Esophagus squamous epithelium (tissue), 5 donors: ENCODE measurements at regions not wholly inside any gene's neighbourhood (a gene's known extent, or its start where the extent isn't known, plus 50 kb on each side); places are given as distances from the start of the nearest gene placed in this dataset.

Source experiments
- DNase-seq: peaks from one replicate; lab custom pipeline; 2025; lab: John Stamatoyannopoulos, UW
- H3K27ac ChIP-seq, 4 donors: fragments of 200-600 bp; sonication (generic); one replicate each; pipeline ENCODE4 v1.5.1; 2016 to 2019; ENCODE audit warnings: mild to moderate bottlenecking in 1 of 4
- H3K27me3 ChIP-seq, 4 donors: fragments of 200-600 bp; sonication (generic); 1 replicate in 3 of 4; 2 replicates in 1 of 4; pipeline versions ENCODE4 v1.5.1 to v1.6.0; 2017 to 2021; ENCODE audit warnings: antibody characterized with exemption in 1 of 4
- H3K36me3 ChIP-seq, 3 donors: fragments of 200-600 bp; sonication (generic); one replicate each; pipeline ENCODE4 v1.5.1; 2016 to 2019
- H3K4me1 ChIP-seq, 3 donors: fragments of 200-600 bp; sonication (generic); one replicate each; pipeline ENCODE4 v1.5.1; 2017 to 2019
- H3K4me3 ChIP-seq, 4 donors: fragments of 200-600 bp; sonication (generic); 1 replicate in 3 of 4; 2 replicates in 1 of 4; pipeline ENCODE4 v1.5.1; 2016 to 2019; ENCODE audit warnings: mild to moderate bottlenecking in 2 of 4, moderate library complexity in 1 of 4
- H3K9me3 ChIP-seq, 3 donors: fragments of 200-600 bp; sonication (generic); one replicate each; pipeline ENCODE4 v1.5.1; 2016 to 2019
- CTCF ChIP-seq, 6 experiments: fragments of 450-650 bp in 4 of 6; fragments of 200-600 bp in 2 of 6; sonication (generic) in 2 of 6; IDR thresholded peaks; one replicate each; pipeline ENCODE4 v1.5.1; 2016 to 2019; ENCODE audit warnings: antibody characterized with exemption in 6 of 6, mild to moderate bottlenecking in 4 of 6, moderate library complexity in 4 of 6
- POLR2A ChIP-seq, 4 donors: fragments of 450-650 bp; IDR thresholded peaks; one replicate each; pipeline ENCODE4 v1.6.1; 2017; ENCODE audit warnings: antibody characterized with exemption in 4 of 4, mild to moderate bottlenecking in 4 of 4, moderate library complexity in 3 of 4
- WGBS, 2 donors: methylation state at CpG; one replicate each; pipeline ENCODE4 v1.1.5; 2018; 5-methylcytosine and 5-hydroxymethylcytosine counted together
- intact Hi-C: fragments of 100-400 bp; cut with DNase I; formaldehyde crosslinking; loops from one replicate; pipeline ENCODE4 v1.15.0; 2022
- donor health status: DM: yes; HTN: yes; CAD: no.

- no peaks in the 10 kb centered on the region for H3K9me3 ChIP-seq
- no peaks in the 10 kb centered on the region for H3K27me3 ChIP-seq
- no peak for DNase-seq
- TF ChIP-seq POLR2A (IDR thresholded peaks at IDR 0.05): no peak
- TF ChIP-seq CTCF (IDR thresholded peaks at IDR 0.05): no peak
- H3K4me3 ChIP-seq: no peak overlapping the region
- WGBS, 2 donors: 67 to 75% methylated on average over 5 of the region's 5 CpGs
- H3K4me1 ChIP-seq: no peaks in the 10 kb centered on the region
- H3K36me3 ChIP-seq: no peaks in the 10 kb centered on the region
- intact Hi-C loops: no loop called here
- H3K27ac ChIP-seq: no peak overlapping the region
Observed at GRCh38 chr5:21071986-21072385, 1084.0 kb upstream of the CDH18 start.

GRCh38 chr5:21071421-21071820, 1083.4 kb upstream of the CDH18 start:
- Histone ChIP-seq H3K36me3 (no peaks in the 10 kb centered on the region), H3K4me1 (no peaks in the 10 kb centered on the region), H3K27me3 (no peaks in the 10 kb centered on the region), H3K4me3 (no peak overlapping the region), H3K9me3 (no peaks in the 10 kb centered on the region), H3K27ac (no peak overlapping the region)
- DNase-seq: no peak
- 80 to 82% methylated on average over 4 of the region's 4 CpGs for WGBS, 2 donors
- no peak for TF ChIP-seq POLR2A (IDR thresholded peaks at IDR 0.05)
- TF ChIP-seq CTCF (IDR thresholded peaks at IDR 0.05): no peak
- intact Hi-C loops: no loop called here

- DNase-seq: no peak
- intact Hi-C loops: no loop called here
- Histone ChIP-seq H3K27ac (no peak overlapping the region), H3K4me3 (no peak overlapping the region), H3K9me3 (no peaks in the 10 kb centered on the region), H3K4me1 (no peaks in the 10 kb centered on the region), H3K36me3 (no peaks in the 10 kb centered on the region), H3K27me3 (no peaks in the 10 kb centered on the region)
- no peak for TF ChIP-seq CTCF (IDR thresholded peaks at IDR 0.05)
- TF ChIP-seq POLR2A (IDR thresholded peaks at IDR 0.05): no peak
Observed at GRCh38 chr5:21070858-21071257, 1082.9 kb upstream of the CDH18 start.

GRCh38 chr5:21067724-21068123, 1079.7 kb upstream of the CDH18 start:
- intact Hi-C loops: no loop called here
- no peak overlapping the region for H3K27ac ChIP-seq
- 9 to 13% methylated on average over 1 of the region's 1 CpG for WGBS, 2 donors
- H3K36me3 ChIP-seq: no peaks in the 10 kb centered on the region
- H3K4me3 ChIP-seq: no peak overlapping the region
- H3K9me3 ChIP-seq: peaks cover 0 to 7% (median 0%) of the 10 kb centered on the region in 3 donors
- DNase-seq: no peak
- no peaks in the 10 kb centered on the region for H3K4me1 ChIP-seq
- no peaks in the 10 kb centered on the region for H3K27me3 ChIP-seq
- no peak for TF ChIP-seq CTCF (IDR thresholded peaks at IDR 0.05)
- no peak for TF ChIP-seq POLR2A (IDR thresholded peaks at IDR 0.05)

GRCh38 chr5:21063146-21063545, 1075.1 kb upstream of the CDH18 start:
- H3K27ac ChIP-seq: no peak overlapping the region
- 68 to 80% methylated on average over 3 of the region's 3 CpGs for WGBS, 2 donors
- TF ChIP-seq CTCF (IDR thresholded peaks at IDR 0.05) (no peak), POLR2A (IDR thresholded peaks at IDR 0.05) (no peak)
- no peaks in the 10 kb centered on the region for H3K4me1 ChIP-seq
- H3K9me3 ChIP-seq: peaks cover 0 to 7% (median 0%) of the 10 kb centered on the region in 3 donors
- H3K4me3 ChIP-seq: no peak overlapping the region
- H3K27me3 ChIP-seq: no peaks in the 10 kb centered on the region
- H3K36me3 ChIP-seq: no peaks in the 10 kb centered on the region
- no peak for DNase-seq
- intact Hi-C loops: no loop called here
